Panc1 (cell line): ENCODE measurements at regions not wholly inside any gene's neighbourhood (a gene's known extent, or its start where the extent isn't known, plus 50 kb on each side); places are given as distances from the start of the nearest gene placed in this dataset.

Experiments
- ATAC-seq: fragments of 200-7000 bp; cut with Tn5 transposase; 2 replicates; pipeline ENCODE4 v1.9.1; 2020; ENCODE audit warnings: mild to moderate bottlenecking, moderate library complexity
- BruUV-seq: library from RNA; stranded (reverse); fragments of 400-500 nt; replicated peaks from 2 replicates; lab custom pipeline; 2021; lab: Mats Ljungman, UMichigan
- CTCF ChIA-PET: fragments of 300-600 bp; sonication (Branson Sonifier 250); formaldehyde crosslinking; loops from one replicate; lab custom pipeline; 2022; ENCODE audit warnings: antibody characterized with exemption; lab: Charles Lee
- POLR2A ChIA-PET: fragments of 300-600 bp; sonication (Branson Sonifier 250); formaldehyde crosslinking; loops from one replicate; lab custom pipeline; 2022; ENCODE audit warnings: antibody characterized with exemption; lab: Charles Lee
- DNase-seq: peaks from one replicate; pipeline ENCODE4 v3.0.0-alpha.2; 2010; ENCODE audit warnings: low read depth, low spot score
- H3K27ac ChIP-seq: 2 replicates; pipeline ENCODE4 v1.5.1; 2011; ENCODE audit warnings: mild to moderate bottlenecking, low read length, inconsistent platforms
- H3K27me3 ChIP-seq: fragments of 200-500 bp; sonication (Bioruptor generic); 2 replicates; pipeline ENCODE4 v1.6.0; 2014; ENCODE audit warnings: low read length, inconsistent platforms; ENCODE audit not compliant: control insufficient read depth, insufficient read depth
- H3K36me3 ChIP-seq: fragments of 200-500 bp; sonication (Bioruptor generic); 2 replicates; pipeline ENCODE4 v1.5.1; 2014; ENCODE audit warnings: inconsistent platforms, mild to moderate bottlenecking, low read length, moderate library complexity; ENCODE audit not compliant: control insufficient read depth, insufficient read depth
- H3K4me1 ChIP-seq: 2 replicates; pipeline ENCODE4 v1.5.1; 2011; ENCODE audit warnings: inconsistent platforms, mild to moderate bottlenecking, low read length, moderate library complexity; ENCODE audit not compliant: control insufficient read depth, insufficient read depth
- H3K4me3 ChIP-seq, 2 experiments: 2 replicates each; pipeline ENCODE4 v1.5.1; 2011 to 2012; ENCODE audit warnings: low read depth in 2 of 2, low read length in 2 of 2, mild to moderate bottlenecking in 2 of 2, inconsistent platforms in 1 of 2, moderate library complexity in 1 of 2
- H3K9me3 ChIP-seq: fragments of 200-500 bp; sonication (Bioruptor generic); 2 replicates; pipeline ENCODE4 v1.5.1; 2014; ENCODE audit warnings: low read depth, mild to moderate bottlenecking, inconsistent platforms, low read length, moderate library complexity; ENCODE audit not compliant: control insufficient read depth, insufficient read depth
- POLR2AphosphoS5 ChIP-seq: IDR thresholded peaks from 2 replicates; pipeline ENCODE4 v1.6.1; 2012; ENCODE audit warnings: mild to moderate bottlenecking, low read depth, low read length, moderate library complexity
- SIN3A ChIP-seq: IDR thresholded peaks from 2 replicates; pipeline ENCODE4 v1.6.1; 2012; ENCODE audit warnings: low read depth, mild to moderate bottlenecking, low read length, moderate library complexity, borderline replicate concordance; ENCODE audit not compliant: insufficient read depth
- TCF7L2 ChIP-seq: IDR thresholded peaks from 2 replicates; pipeline ENCODE4 v1.6.1; 2011; ENCODE audit warnings: mild to moderate bottlenecking, low read depth, low read length, inconsistent platforms
- in situ Hi-C: cut with HindIII; loops from 2 replicates; pipeline ENCODE4 v1.10.0; 2016; ENCODE audit warnings: low sequenced_read_pairs, low pct_unique_long_range_greater_than_20kb
- intact Hi-C: fragments of 100-400 bp; cut with micrococcal nuclease; formaldehyde crosslinking; loops from one replicate; pipeline ENCODE4 v1.10.0; 2022; ENCODE audit not compliant: unreplicated experiment
- TF ChIP-seq, protein P1 (sequence below), 2 experiments: IDR thresholded peaks; 2 replicates each; pipeline ENCODE4 v1.6.1; 2011 to 2012; ENCODE audit warnings: low read depth in 2 of 2, control low read depth in 1 of 2, low read length in 1 of 2, mild to moderate bottlenecking in 1 of 2, moderate library complexity in 1 of 2; ENCODE audit not compliant: insufficient read depth in 1 of 2
- TF ChIP-seq, protein P2 (sequence below): fragments of 450-650 bp; IDR thresholded peaks from 2 replicates; pipeline ENCODE4 v1.5.1; 2017; ENCODE audit warnings: mild to moderate bottlenecking

- H3K4me3 ChIP-seq = no peak overlapping the region
- H3K27ac ChIP-seq = no peak overlapping the region
- ChIA-PET CTCF (no interaction called here), POLR2A (no interaction called here)
- no peaks in the 10 kb centered on the region for H3K27me3 ChIP-seq
- DNase-seq (no peak), ATAC-seq (no peak)
- BruUV-seq = no TSS peak
- H3K4me1 ChIP-seq = no peaks in the 10 kb centered on the region
- H3K36me3 ChIP-seq = no peaks in the 10 kb centered on the region
- no peaks in the 10 kb centered on the region for H3K9me3 ChIP-seq
- intact Hi-C loops = no loop called here
- in situ Hi-C loops = no loop called here
- TF ChIP-seq, protein P1, sequence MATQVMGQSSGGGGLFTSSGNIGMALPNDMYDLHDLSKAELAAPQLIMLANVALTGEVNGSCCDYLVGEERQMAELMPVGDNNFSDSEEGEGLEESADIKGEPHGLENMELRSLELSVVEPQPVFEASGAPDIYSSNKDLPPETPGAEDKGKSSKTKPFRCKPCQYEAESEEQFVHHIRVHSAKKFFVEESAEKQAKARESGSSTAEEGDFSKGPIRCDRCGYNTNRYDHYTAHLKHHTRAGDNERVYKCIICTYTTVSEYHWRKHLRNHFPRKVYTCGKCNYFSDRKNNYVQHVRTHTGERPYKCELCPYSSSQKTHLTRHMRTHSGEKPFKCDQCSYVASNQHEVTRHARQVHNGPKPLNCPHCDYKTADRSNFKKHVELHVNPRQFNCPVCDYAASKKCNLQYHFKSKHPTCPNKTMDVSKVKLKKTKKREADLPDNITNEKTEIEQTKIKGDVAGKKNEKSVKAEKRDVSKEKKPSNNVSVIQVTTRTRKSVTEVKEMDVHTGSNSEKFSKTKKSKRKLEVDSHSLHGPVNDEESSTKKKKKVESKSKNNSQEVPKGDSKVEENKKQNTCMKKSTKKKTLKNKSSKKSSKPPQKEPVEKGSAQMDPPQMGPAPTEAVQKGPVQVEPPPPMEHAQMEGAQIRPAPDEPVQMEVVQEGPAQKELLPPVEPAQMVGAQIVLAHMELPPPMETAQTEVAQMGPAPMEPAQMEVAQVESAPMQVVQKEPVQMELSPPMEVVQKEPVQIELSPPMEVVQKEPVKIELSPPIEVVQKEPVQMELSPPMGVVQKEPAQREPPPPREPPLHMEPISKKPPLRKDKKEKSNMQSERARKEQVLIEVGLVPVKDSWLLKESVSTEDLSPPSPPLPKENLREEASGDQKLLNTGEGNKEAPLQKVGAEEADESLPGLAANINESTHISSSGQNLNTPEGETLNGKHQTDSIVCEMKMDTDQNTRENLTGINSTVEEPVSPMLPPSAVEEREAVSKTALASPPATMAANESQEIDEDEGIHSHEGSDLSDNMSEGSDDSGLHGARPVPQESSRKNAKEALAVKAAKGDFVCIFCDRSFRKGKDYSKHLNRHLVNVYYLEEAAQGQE (IDR thresholded peaks at IDR 0.05; ENCODE audit: insufficient read depth in 1 of 2, low read depth in 2 of 2, low read length in 1 of 2) = no peak
- TF ChIP-seq SIN3A (no peak), TCF7L2 (no peak)
Measured at GRCh38 chr14:98348505-98348904, 923.5 kb downstream of the BCL11B start.

DNA sequence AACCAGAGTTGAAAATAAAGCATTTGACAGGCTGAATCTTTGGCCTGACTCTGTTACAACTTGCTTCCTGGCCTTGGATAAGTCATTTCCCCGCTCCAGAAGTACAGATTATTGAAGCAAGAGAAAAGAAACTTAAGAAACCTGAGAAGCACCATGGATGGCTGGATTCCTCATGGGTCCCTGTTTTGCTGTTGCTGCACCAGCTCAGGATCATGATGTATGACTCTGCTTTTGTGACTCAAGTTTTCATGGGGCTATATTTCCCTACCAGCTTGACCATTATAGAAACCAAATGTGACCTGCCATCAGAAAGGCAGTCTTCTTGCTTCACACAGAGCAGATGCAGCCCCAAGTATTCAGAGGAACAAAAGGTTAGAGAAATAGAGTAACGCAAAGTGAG is 921.8 kb downstream of the BCL11B start:
- Histone ChIP-seq H3K36me3 (no peaks in the 10 kb centered on the region), H3K4me3 (no peak overlapping the region), H3K9me3 (no peaks in the 10 kb centered on the region), H3K4me1 (no peaks in the 10 kb centered on the region), H3K27me3 (no peaks in the 10 kb centered on the region), H3K27ac (no peak overlapping the region)
- DNase-seq (no peak), ATAC-seq (no peak)
- TF ChIP-seq, protein P1 (IDR thresholded peaks at IDR 0.05; ENCODE audit: insufficient read depth in 1 of 2, low read depth in 2 of 2, low read length in 1 of 2) = no peak
- TF ChIP-seq, protein P2, sequence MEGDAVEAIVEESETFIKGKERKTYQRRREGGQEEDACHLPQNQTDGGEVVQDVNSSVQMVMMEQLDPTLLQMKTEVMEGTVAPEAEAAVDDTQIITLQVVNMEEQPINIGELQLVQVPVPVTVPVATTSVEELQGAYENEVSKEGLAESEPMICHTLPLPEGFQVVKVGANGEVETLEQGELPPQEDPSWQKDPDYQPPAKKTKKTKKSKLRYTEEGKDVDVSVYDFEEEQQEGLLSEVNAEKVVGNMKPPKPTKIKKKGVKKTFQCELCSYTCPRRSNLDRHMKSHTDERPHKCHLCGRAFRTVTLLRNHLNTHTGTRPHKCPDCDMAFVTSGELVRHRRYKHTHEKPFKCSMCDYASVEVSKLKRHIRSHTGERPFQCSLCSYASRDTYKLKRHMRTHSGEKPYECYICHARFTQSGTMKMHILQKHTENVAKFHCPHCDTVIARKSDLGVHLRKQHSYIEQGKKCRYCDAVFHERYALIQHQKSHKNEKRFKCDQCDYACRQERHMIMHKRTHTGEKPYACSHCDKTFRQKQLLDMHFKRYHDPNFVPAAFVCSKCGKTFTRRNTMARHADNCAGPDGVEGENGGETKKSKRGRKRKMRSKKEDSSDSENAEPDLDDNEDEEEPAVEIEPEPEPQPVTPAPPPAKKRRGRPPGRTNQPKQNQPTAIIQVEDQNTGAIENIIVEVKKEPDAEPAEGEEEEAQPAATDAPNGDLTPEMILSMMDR = no peak
- no peak for TF ChIP-seq POLR2AphosphoS5
- no peak for TF ChIP-seq TCF7L2
- TF ChIP-seq SIN3A = no peak
- POLR2A ChIA-PET = interaction anchor here (0.6 kb wide), 1 partner anchor 794 kb away, joined by 4 read pairs; no protein-coding TSS in a partner anchor
- in situ Hi-C loops = no loop called here
- CTCF ChIA-PET = no interaction called here
- BruUV-seq = no TSS peak
- intact Hi-C loops = no loop called here
